ENCODE measurements at regions not wholly inside any gene's neighbourhood (a gene's known extent, or its start where the extent isn't known, plus 50 kb on each side); places are given as distances from the start of the nearest gene placed in this dataset.

GRCh38 chr9:78521680-78522079 is 224.8 kb downstream of the PSAT1 start:
- TF ChIP-seq POLR2A (IDR thresholded peaks at IDR 0.05; ENCODE audit: low read depth, low read length) = no peak
- no peak for TF ChIP-seq EZH2 (IDR thresholded peaks at IDR 0.05; ENCODE audit: borderline replicate concordance, low read depth, low read length, severe bottlenecking)
- TF ChIP-seq, protein P1, sequence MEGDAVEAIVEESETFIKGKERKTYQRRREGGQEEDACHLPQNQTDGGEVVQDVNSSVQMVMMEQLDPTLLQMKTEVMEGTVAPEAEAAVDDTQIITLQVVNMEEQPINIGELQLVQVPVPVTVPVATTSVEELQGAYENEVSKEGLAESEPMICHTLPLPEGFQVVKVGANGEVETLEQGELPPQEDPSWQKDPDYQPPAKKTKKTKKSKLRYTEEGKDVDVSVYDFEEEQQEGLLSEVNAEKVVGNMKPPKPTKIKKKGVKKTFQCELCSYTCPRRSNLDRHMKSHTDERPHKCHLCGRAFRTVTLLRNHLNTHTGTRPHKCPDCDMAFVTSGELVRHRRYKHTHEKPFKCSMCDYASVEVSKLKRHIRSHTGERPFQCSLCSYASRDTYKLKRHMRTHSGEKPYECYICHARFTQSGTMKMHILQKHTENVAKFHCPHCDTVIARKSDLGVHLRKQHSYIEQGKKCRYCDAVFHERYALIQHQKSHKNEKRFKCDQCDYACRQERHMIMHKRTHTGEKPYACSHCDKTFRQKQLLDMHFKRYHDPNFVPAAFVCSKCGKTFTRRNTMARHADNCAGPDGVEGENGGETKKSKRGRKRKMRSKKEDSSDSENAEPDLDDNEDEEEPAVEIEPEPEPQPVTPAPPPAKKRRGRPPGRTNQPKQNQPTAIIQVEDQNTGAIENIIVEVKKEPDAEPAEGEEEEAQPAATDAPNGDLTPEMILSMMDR (IDR thresholded peaks at IDR 0.05; ENCODE audit: extremely low read depth in 1 of 2, insufficient read depth in 1 of 2, low read depth in 1 of 2, low read length in 2 of 2) = no peak
